Transverse colon (tissue), 4 donors: ENCODE measurements at regions not wholly inside any gene's neighbourhood (a gene's known extent, or its start where the extent isn't known, plus 50 kb on each side); places are given as distances from the start of the nearest gene placed in this dataset.

ENCODE experiments used
- DNase-seq: peaks from one replicate; pipeline ENCODE4 v3.0.0-alpha.2; 2019
- H3K27ac ChIP-seq, 4 donors: fragments of 200-600 bp; sonication (generic); 2 replicates each; pipeline ENCODE4 v1.5.1; 2016 to 2018; ENCODE audit warnings: inconsistent platforms in 4 of 4
- H3K27me3 ChIP-seq: fragments of 200-600 bp; sonication (generic); 2 replicates; pipeline ENCODE4 v1.5.1; 2017; ENCODE audit warnings: inconsistent platforms
- H3K36me3 ChIP-seq, 4 donors: fragments of 200-600 bp; sonication (generic); 2 replicates each; pipeline ENCODE4 v1.5.1; 2017 to 2019; ENCODE audit warnings: inconsistent platforms in 4 of 4
- H3K4me1 ChIP-seq, 4 donors: fragments of 200-600 bp; sonication (generic); 2 replicates each; pipeline ENCODE4 v1.5.1; 2017 to 2020; ENCODE audit warnings: inconsistent platforms in 4 of 4
- H3K4me3 ChIP-seq, 4 donors: fragments of 200-600 bp; sonication (generic); 1 replicate in 1 of 4; 2 replicates in 3 of 4; pipeline versions ENCODE4 v1.5.1 to v1.6.1; 2017 to 2019; ENCODE audit warnings: inconsistent platforms in 4 of 4
- H3K9me3 ChIP-seq, 2 donors: fragments of 200-600 bp; sonication (generic); 2 replicates each; pipeline ENCODE4 v1.5.1; 2017 to 2019; ENCODE audit warnings: inconsistent platforms in 2 of 2
- CTCF ChIP-seq, 5 experiments: fragments of 200-600 bp in 3 of 5; fragments of 450-650 bp in 2 of 5; sonication (generic) in 3 of 5; IDR thresholded peaks; 1 replicate in 2 of 5; 2 replicates in 3 of 5; pipeline ENCODE4 v1.5.1; 2016 to 2017; ENCODE audit warnings: antibody characterized with exemption in 5 of 5, inconsistent platforms in 3 of 5, mild to moderate bottlenecking in 2 of 5, moderate library complexity in 1 of 5
- EP300 ChIP-seq: sonication (generic); formaldehyde crosslinking; IDR thresholded peaks from one replicate; pipeline ENCODE4 v1.6.1; 2017; ENCODE audit warnings: antibody characterized with exemption, low read depth
- POLR2A ChIP-seq: fragments of 450-650 bp; IDR thresholded peaks from one replicate; pipeline ENCODE4 v1.6.1; 2016; ENCODE audit warnings: antibody characterized with exemption, mild to moderate bottlenecking, moderate library complexity
- POLR2AphosphoS5 ChIP-seq, 3 donors: sonication (generic); formaldehyde crosslinking; IDR thresholded peaks; one replicate each; pipeline ENCODE4 v1.6.1; 2016; ENCODE audit warnings: antibody characterized with exemption in 3 of 3
- WGBS, 2 donors: methylation state at CpG; one replicate each; pipeline ENCODE4 v1.1.5; 2018; ENCODE audit warnings: low coverage in 1 of 2; 5-methylcytosine and 5-hydroxymethylcytosine counted together
- in situ Hi-C, 4 donors: fragments of 200-750 bp; cut with MboI; loops; one replicate each; pipeline versions ENCODE4 v1.15.0 to v1.15.1; 2017; ENCODE audit warnings: low sequenced_read_pairs in 3 of 4, low pct_ligation_motif_present in 1 of 4, low pct_unique_long_range_greater_than_20kb in 1 of 4
- intact Hi-C: fragments of 100-400 bp; cut with DNase I; formaldehyde crosslinking; loops from one replicate; pipeline ENCODE4 v1.15.1; 2023; ENCODE audit warnings: low total_unique reads

- no peaks in the 10 kb centered on the region for H3K9me3 ChIP-seq
- no peaks in the 10 kb centered on the region for H3K4me1 ChIP-seq
- 67 to 77% methylated on average over 1 of the region's 1 CpG for WGBS, 2 donors
- H3K36me3 ChIP-seq = no peaks in the 10 kb centered on the region
- no peak for DNase-seq
- TF ChIP-seq CTCF (IDR thresholded peaks at IDR 0.05) = no peak
- no peak for TF ChIP-seq POLR2A
- no peak for TF ChIP-seq POLR2AphosphoS5 (IDR thresholded peaks at IDR 0.05)
- TF ChIP-seq EP300 = no peak
- H3K27ac ChIP-seq = no peak overlapping the region
- H3K4me3 ChIP-seq = no peak overlapping the region
- in situ Hi-C loops = no loop called here
- H3K27me3 ChIP-seq = no peaks in the 10 kb centered on the region
- intact Hi-C loops = no loop called here
Measured at GRCh38 chr2:145305889-145306288, 786.0 kb upstream of the ZEB2 start.

GRCh38 chr2:145304501-145304900, 784.6 kb upstream of the ZEB2 start:
- Histone ChIP-seq H3K4me1 (no peaks in the 10 kb centered on the region), H3K4me3 (no peak overlapping the region), H3K27me3 (no peaks in the 10 kb centered on the region), H3K9me3 (no peaks in the 10 kb centered on the region), H3K36me3 (no peaks in the 10 kb centered on the region), H3K27ac (no peak overlapping the region)
- 74 to 86% methylated on average over 3 of the region's 3 CpGs for WGBS, 2 donors
- in situ Hi-C loops = no loop called here
- TF ChIP-seq CTCF (IDR thresholded peaks at IDR 0.05) (no peak), POLR2A (no peak), EP300 (no peak), POLR2AphosphoS5 (IDR thresholded peaks at IDR 0.05) (no peak)
- intact Hi-C loops = no loop called here
- no peak for DNase-seq

- Histone ChIP-seq H3K9me3 (no peaks in the 10 kb centered on the region), H3K27ac (no peak overlapping the region), H3K4me1 (no peaks in the 10 kb centered on the region), H3K4me3 (no peak overlapping the region), H3K36me3 (no peaks in the 10 kb centered on the region), H3K27me3 (no peaks in the 10 kb centered on the region)
- WGBS, 2 donors = 45 to 59% methylated on average over 2 of the region's 2 CpGs
- DNase-seq = no peak
- TF ChIP-seq CTCF (IDR thresholded peaks at IDR 0.05) (no peak), POLR2A (no peak), POLR2AphosphoS5 (IDR thresholded peaks at IDR 0.05) (no peak), EP300 (no peak)
- intact Hi-C loops = no loop called here
- in situ Hi-C loops = no loop called here
Measured at GRCh38 chr2:145303536-145303935, 783.6 kb upstream of the ZEB2 start.

- no peak for DNase-seq
- no peaks in the 10 kb centered on the region for H3K36me3 ChIP-seq
- intact Hi-C loops (no loop called here), in situ Hi-C loops (no loop called here)
- H3K9me3 ChIP-seq = no peaks in the 10 kb centered on the region
- no peaks in the 10 kb centered on the region for H3K27me3 ChIP-seq
- TF ChIP-seq POLR2A = no peak
- TF ChIP-seq CTCF (IDR thresholded peaks at IDR 0.05) = no peak
- no peak for TF ChIP-seq EP300
- TF ChIP-seq POLR2AphosphoS5 (IDR thresholded peaks at IDR 0.05) = no peak
- no peak overlapping the region for H3K27ac ChIP-seq
- 80 to 81% methylated on average over 2 of the region's 2 CpGs for WGBS, 2 donors
- H3K4me3 ChIP-seq = no peak overlapping the region
- H3K4me1 ChIP-seq = no peaks in the 10 kb centered on the region
Measured at GRCh38 chr2:145302886-145303285, 783.0 kb upstream of the ZEB2 start.
